ENCODE measurements at regions not wholly inside any gene's neighbourhood (a gene's known extent, or its start where the extent isn't known, plus 50 kb on each side); places are given as distances from the start of the nearest gene placed in this dataset.
"Not testable (repeated sequence)": the region's sequence is repeated elsewhere in the genome, so short reads cannot be mapped to it uniquely, and the experiment has no call there.

DNA sequence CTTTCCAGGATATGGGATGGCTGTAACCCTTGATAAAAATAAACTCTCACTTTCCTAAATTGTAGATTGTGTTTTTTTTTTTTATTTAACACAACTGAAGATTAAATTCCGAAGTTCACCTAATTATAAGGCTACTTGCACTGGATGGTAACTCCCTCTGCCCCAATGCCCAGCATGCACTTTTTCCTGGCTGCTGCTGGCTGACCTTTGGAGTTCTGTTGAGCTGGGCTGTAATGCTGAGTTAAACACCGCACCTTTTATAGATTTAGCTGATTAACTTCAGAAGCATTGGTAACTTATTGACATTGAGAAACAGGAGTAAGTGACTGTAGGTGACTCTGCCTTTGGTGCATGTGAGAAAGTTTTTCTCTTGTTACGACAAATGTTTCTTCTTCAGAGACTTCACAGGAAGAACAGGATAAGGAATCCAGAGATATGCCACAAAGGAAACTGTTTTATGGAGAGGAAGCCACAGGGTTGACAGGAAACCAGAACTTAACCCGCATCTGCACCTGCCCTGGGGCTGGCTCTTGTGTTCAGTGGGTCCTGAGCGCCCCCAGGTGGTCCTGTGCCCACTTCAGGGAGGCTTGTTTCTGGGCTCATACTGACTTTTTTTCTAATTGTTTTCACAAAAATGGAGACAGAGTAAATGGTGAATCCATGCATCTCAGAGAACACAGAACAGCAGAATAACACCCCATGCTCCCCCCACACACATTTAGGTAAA, 1240.3 kb downstream of the TMEM121 start:
- peak; percentile 55 for DNase-seq

- DNase-seq: not testable (repeated sequence)
These were observed 1241.8 kb downstream of the TMEM121 start for GRCh38 chr14:106768230-106768629.

DNA sequence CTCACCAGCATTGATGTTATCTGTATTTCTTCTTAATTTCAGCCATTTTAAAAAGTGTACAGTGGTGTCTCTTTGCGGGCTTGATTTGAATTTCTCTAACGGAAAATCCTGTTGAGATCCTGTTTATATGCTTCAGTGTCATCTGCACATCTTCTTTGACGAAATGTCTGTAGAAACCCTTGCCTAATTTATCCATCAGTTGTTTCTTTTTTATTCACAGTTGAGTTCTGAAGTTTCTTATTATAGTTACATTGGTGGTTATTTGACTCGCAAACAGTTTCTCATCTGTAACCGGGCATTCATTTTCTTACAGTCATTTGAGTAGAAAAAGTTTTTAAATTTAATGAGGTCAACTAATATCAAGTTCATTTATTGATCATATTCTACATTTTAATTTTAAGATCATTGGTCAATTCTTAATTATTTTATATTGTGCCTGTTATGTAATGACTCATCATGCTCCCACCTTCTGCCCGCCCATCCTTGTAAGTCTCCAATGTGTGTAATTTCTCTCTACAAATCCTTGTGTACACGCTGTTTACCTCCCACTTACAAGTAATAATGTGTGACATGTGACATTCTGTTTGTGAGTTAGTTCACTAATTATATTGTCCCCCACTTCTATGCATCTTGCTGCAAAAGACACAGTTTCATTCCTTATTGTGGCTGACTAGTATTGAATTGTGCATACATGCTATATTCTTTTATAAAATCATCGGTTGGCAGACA, 1242.8 kb downstream of the TMEM121 start:
- not testable (repeated sequence) for DNase-seq

DNA sequence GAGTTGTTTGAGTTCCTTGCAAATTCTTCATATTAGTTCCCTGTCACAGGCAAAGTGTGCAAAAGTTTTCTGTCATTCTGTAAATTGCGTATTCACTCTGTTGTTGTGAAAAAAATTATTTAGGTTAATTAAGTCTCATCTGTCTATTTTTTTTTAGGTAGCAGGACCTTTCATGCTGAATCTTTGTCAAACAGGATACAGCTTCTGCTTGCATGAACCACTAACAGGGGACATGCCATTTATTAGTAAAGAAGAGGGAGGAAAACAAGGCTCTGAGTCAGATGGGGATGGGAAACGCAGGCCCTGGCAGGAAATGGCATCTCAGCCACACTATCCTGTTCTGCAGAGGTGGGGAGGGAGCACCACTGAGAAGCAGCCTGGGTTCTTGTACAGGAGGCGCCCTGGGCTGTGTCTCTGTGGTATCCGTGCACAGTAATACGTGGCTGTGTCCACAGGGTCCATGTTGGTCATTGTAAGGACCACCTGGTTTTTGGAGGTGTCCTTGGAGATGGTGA, 1243.8 kb downstream of the TMEM121 start:
- DNase-seq: peak; percentile 48

DNA sequence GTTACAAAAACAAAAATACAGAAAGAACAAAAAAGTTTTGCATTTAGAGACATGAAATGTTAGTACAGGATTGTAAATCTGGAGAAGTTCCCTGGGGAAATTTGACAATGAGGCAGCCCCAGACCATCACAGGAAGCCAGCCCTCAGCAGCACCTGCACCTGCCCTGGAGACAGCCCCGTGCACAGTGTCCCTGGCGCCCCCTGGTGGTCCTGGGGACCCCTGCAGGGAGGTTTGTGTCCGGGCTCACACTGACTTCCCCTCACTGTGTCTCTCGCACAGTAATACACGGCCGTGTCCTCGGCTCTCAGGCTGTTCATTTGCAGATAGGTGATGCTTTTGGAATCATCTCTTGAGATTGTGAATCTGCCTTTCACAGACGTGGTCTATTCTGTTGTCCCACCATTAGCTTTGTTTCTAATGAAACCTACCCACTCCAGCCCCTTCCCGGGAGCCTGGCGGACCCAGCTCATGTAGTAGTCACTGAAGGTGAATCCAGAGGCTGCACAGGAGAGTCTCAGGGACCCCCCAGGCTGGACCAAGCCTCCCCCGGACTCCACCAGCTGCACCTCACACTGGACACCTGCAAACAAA, 1248.6 kb downstream of the TMEM121 start:
- peak; percentile 78 for DNase-seq

GRCh38 chr14:106776395-106776983, 1250.1 kb downstream of the TMEM121 start:
- DNase-seq: no peak

GRCh38 chr14:106778986-106779385, 1252.6 kb downstream of the TMEM121 start:
- DNase-seq: no peak

DNA sequence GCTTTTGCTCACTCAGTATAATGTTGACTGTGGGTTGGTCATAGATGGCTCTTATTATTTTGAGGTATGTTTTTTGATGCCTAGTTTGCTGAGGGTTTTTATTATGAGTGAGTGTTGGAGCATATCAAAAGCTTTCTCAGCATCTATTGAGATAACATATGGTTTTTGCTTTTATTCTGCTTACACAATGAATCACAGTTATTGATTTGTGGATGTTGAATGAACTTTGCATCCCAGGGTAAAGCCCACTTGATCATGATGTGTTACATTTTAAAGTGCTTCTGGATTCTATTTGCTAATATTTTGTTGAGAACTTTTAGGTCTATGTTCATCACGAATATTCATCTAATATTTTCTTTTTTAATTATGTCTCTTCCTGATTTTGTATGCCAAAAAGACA, 1260.3 kb downstream of the TMEM121 start:
- no peak for DNase-seq

DNA sequence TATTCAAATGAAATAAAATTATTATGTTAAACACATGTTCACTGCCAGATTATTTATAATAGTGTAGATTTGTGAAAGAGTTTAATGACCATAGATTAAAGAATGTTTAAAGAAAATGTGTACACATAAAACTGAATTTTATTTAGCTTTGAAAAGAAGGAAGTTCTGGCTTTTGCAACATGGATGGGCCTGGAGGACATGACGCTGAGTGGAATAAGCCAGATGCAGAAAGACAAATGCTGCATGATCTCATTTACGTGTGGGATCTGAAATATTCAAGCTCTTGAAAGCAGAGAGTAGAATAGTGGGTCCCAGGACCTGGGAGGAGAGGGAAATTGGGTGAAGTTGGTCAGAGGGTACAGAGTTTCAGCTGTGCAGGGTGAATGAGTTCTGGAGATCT, 1261.2 kb downstream of the TMEM121 start:
- DNase-seq: no peak

- no peak for DNase-seq
These were observed 1262.2 kb downstream of the TMEM121 start for GRCh38 chr14:106788534-106788933.

DNA sequence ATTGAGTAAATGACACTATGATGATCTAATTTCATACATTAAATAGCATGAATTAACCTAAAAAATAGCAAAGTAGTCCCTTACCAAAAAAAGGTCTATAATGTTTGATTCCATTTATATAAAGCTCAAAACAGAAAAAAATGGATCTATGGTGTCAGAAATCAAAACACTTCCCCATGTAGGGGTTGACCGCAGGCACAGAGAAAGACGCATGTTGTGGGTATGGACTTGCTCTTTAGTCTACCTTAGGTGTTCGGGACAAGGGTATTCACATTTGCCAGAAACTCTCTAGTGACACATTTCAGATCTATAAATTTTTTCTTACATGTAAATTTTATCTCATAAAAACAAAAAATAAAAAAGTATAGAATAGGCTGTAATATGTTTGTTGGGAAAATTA, 1262.9 kb downstream of the TMEM121 start:
- DNase-seq: no peak

DNA sequence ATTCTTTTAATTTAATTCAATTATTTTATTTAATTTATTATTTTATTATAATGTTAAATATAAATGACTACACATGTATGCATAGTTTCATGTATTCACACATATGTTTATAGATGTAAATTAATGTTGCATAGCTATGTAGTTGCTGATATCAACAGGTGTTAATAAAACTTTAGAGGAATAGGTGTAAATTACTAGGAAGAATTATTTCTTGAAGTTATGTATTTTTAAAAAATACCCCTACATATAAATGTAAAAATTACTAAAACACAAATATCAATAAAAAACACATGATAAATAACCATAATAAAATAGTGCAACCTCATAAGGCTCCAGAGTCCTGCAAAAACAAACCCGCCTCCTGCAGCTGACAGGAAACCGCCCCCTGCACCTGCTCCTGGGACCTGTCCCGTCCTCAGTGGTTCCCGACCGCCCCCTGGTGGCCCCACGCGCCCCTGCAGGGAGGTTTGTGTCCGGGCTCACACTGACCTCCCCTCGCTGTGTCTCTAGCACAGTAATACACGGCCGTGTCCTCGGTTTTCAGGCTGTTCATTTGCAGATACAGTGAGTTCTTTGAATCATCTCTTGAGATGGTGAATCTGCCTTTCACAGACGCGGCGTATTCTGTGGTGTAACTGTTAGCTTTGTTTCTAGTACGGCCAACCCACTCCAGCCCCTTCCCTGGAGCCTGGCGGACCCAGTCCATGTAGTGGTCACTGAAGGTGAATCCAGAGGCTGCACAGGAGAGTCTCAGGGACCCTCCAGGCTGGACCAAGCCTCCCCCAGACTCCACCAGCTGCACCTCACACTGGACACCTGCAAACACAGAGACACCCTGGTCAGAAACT, 1264.0 kb downstream of the TMEM121 start:
- DNase-seq: peak; percentile 58

DNA sequence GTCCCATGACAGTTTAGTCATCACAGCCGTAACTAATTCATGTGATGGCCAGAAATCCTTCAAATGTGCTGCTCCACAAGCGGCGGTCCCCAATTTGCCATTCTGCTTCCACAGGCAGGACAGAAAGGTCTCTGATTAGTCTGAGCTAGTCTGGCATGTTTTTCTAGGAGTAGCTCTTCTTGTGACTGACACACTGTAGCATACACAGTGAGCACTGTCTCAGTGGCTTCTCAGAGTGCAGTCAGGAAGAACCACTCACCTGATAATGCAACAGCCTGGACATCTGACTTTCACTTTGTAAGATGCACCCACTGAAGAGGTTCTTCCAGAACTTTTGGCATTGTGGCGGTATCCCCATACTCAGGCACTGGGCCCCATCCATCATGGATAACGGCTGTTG, 1266.2 kb downstream of the TMEM121 start:
- no peak for DNase-seq

DNA sequence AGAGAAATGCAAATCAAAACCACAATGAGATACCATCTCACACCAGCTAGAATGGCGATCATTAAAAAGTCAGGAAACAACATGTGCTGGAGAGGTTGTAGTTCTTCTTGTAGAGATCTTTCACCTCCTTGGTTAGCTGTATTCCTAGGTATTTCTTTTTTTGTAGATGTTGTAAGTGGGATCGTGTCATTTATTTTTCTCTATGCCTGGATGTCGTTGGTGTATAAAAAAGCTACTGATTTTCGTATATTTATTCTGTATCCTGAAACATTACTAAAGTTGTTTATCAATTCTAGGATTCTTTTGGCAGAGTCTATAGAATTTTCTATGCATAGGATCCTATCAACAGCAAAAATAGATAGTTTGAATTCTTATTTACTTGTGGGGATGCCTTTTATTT, 1271.8 kb downstream of the TMEM121 start:
- not testable (repeated sequence) for DNase-seq

DNA sequence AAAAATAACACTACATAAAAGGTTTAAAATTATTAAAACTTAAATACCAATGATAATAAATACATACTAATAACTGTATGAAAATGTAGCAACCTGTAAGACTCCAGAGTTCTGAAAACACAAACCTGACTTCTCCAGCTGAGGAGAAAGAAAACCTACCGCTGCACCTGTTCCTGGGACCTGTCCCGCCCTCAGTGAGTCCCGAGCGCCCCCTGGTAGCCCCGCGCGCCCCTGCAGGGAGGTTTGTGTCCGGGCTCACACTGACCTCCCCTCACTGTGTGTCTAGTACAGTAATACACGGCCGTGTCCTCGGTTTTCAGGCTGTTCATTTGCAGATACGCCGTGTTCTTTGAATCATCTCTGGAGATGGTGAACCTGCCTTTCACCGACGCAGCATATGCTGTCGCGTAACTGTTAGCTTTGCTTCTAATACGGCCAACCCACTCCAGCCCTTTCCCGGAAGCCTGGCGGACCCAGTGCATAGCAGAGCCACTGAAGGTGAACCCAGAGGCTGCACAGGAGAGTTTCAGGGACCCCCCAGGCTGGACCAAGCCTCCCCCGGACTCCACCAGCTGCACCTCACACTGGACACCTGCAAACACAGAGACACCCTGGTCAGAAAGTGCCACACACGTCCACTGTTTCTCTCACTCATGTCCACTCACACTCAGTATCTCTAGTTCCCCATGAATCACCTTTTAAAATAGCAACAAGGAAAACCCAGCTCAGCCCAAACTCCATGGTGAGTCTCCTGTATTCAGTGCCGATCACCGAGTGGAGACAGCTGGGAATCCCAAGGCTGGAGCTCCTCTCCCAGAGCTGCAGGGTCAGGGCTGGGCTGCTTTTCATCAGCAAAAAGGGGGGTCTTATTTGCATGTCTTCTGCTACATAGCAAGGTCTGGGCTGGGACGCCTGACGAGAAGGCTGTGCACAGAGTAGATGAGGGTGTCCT, 1276.3 kb downstream of the TMEM121 start:
- DNase-seq: no peak

DNA sequence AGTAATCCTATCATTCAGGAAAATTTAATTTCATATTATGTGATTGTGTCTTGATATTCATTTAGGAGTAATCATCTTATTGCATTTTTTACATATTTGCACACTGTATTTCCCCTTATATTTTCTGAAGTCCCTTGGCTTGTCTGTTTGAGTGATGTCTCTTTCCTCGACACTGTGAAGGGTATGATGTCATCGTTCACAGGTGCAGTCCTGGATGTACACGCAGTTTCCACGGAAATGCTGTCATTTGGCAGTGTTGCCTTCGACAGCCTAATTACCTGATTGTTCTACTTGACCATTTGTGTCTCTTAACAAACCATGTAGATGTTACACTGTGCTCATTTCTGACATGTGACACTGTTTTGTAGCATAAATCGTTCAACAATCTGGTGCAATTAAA, 1277.0 kb downstream of the TMEM121 start:
- DNase-seq: no peak

GRCh38 chr14:106807493-106807892, 1281.1 kb downstream of the TMEM121 start:
- no peak for DNase-seq

DNA sequence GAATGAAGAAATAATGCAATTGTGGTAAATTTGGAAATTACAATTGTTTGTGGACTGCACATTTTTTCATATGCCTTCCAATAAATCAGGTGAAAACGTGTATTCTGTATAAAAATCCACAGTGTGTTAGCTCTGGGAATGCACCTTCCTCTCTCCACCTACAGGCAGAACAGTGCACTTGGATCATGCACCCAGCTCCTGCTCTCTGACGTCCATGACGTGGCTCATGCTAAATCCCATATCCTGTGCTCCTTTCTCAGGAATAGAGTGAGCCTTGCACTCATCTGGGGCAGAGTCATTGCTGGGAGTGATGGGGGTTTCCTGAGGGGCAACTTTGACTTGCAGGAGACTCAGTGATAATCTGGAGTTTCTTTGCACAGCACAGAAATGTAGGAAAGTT, 1282.1 kb downstream of the TMEM121 start:
- DNase-seq: no peak

DNA sequence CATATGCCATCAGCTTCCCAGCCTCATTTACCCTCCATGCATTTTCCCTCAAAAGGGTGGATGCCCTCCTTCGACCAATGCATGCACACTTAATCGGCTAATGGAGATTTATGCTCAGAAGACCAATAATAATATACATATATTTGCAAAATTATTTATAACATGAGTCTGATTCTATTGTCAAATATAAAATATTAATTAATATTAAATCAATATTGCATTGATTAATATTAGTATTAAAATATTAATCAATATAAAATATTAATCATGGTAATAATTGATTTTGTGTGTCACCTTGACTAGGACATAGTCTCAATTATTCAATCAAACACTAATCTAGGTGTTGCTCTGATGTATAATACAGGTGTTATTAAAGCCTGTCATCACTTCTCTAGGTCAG, 1282.5 kb downstream of the TMEM121 start:
- DNase-seq: no peak

DNA sequence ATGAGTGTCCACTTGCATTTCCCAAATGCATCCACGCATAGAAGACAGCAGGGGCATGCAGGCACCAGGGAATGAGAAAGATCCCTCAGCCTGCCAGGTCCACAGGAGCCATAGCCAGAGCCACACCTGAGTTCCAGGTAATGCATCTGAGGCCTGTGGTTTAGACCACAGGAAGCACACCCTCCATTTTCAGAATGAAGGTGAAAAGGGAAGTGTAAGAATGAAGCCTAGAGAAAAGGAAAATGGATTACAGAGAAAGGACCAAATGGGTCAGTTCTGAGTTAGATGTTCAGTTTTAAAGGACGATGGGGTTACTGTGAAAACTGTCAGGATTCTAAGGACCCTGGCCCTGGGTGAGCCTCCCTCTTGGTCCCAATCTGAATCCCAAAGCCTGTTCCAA, 1283.2 kb downstream of the TMEM121 start:
- DNase-seq: no peak

- DNase-seq: not testable (repeated sequence)
These were observed 1283.8 kb downstream of the TMEM121 start for GRCh38 chr14:106810168-106810567.

Data from CD4-positive, alpha-beta T cell treated with Interleukin-4 for 4 hours (primary cell).